ENCODE measurements at regions not wholly inside any gene's neighbourhood (a gene's known extent, or its start where the extent isn't known, plus 50 kb on each side); places are given as distances from the start of the nearest gene placed in this dataset.

DNA sequence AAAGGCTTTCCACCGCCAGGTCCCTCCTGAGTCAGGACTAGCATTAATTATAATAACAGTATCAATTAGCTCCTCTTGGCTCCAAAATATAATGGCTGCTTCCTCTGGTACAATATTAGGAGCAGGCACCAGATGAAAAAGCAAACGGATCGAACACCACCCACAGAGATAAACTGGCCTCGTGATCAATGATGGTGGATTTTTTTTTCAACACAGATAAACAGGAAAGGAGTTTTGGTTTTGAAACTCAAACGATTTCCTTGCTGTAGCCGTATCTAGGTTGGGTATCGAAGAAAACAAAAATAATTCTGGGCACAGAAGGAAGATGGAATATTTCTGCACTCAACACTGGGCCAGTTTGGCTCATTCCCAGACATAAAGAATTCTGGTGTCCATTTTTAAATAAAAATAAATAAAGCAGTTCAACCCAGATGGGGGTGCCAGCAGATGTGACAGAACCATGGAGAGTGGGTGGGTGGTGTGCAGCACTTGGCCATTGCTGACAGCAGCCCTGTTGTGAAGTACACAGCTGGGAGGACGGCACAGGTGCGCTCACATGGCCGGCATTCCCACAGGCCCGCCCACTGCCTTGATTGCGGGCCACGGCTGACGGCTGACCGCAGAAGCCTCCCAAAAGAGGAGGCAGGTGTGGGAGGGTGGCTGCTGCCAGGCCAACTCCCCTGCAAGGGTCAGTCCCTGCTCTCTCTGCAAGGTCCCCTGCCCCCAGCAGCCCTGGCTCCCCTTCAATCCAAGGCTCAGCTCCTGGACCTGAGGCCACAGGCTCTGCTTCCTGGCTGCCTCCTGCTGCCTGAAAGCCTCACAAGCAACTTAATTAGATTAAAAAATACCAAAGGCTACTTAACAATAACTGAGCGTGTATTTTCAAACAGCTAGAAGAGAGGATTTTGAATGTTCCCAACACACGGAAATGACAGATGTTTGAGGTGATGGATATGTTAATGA, 351.9 kb upstream of the ID2 start:
- Histone ChIP-seq H2BK5ac (ENCODE audit: low read length) (no peak overlapping the region), H3K27me3 (ENCODE audit: control insufficient read depth in 3 of 3, insufficient read depth in 3 of 3, low read depth in 1 of 3, low read length in 3 of 3) (no peaks in the 10 kb centered on the region), H3K4me3 (ENCODE audit: low read length in 2 of 2) (no peak overlapping the region), H2BK15ac (ENCODE audit: low read length) (peak overlapping the region; percentile 22), H4K8ac (ENCODE audit: low read depth, low read length) (no peak overlapping the region), H3K14ac (ENCODE audit: low read length) (no peak overlapping the region), H2AK5ac (ENCODE audit: low read depth, low read length) (peak overlapping the region; percentile 60), H3K4me2 (ENCODE audit: insufficient read depth, low read length, poor library complexity, severe bottlenecking) (no peak overlapping the region), H3K9me3 (replicated peaks in 1 of 2; ENCODE audit: control insufficient read depth in 2 of 2, insufficient read depth in 1 of 2, low read depth in 1 of 2, low read length in 2 of 2) (peaks cover 0 to 6% of the 10 kb centered on the region in 2 donors), H3K4me1 (ENCODE audit: control insufficient read depth in 2 of 2, insufficient read depth in 1 of 2, low read depth in 1 of 2, low read length in 2 of 2) (peaks cover 0 to 3% of the 10 kb centered on the region in 2 donors), H3K36me3 (replicated peaks in 1 of 2; ENCODE audit: control insufficient read depth in 2 of 2, insufficient read depth in 2 of 2, low read length in 2 of 2) (no peaks in the 10 kb centered on the region), H2BK12ac (ENCODE audit: low read length) (no peak overlapping the region), H3K79me1 (ENCODE audit: low read depth, low read length) (no peaks in the 10 kb centered on the region), H3K18ac (ENCODE audit: low read length) (peak overlapping the region; percentile 85), H4K91ac (ENCODE audit: low read depth, low read length, poor library complexity) (no peak overlapping the region), H2BK120ac (ENCODE audit: low read depth, low read length) (peak overlapping the region; percentile 14), H3K4ac (ENCODE audit: low read length) (no peak overlapping the region), H3K9ac (ENCODE audit: low read depth, low read length, poor library complexity) (no peak overlapping the region), H3K27ac (replicated peaks; ENCODE audit: low read length) (no peak overlapping the region), H2AFZ (ENCODE audit: low read length) (peak overlapping the region; percentile 37), H3K23ac (ENCODE audit: low read depth, low read length, poor library complexity) (no peak overlapping the region)
- no CpG with 5 or more reads among the region's 17 CpGs for WGBS, 2 donors (ENCODE audit: extremely low coverage in 2 of 2, insufficient read length in 2 of 2, insufficient replicate concordance in 1 of 2)
- DNase-seq (ENCODE audit: low spot score): no peak

DNA sequence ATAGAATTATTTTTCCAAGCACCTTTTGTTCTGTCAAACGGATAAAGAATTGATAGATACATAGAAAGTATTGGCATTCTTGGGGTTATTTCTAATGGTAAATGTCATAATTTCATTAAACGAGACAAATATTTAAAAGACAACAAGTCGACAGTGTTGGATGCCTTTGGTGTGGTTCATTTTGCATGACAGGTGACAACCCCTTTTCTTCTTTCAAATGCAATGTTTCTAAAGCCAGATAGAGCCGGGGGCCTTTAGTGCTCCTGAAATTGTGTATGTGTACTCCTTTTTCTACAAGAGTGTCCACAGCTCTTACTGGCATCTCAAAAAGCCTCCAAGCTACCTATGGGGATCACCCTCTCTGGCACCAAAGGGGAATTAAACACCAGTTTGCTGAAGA, 350.8 kb upstream of the ID2 start:
- no peak for DNase-seq (ENCODE audit: low spot score)
- Histone ChIP-seq H3K9ac (ENCODE audit: low read depth, low read length, poor library complexity) (no peak overlapping the region), H2BK5ac (ENCODE audit: low read length) (no peak overlapping the region), H3K9me3 (replicated peaks in 1 of 2; ENCODE audit: control insufficient read depth in 2 of 2, insufficient read depth in 1 of 2, low read depth in 1 of 2, low read length in 2 of 2) (peaks cover 0 to 6% of the 10 kb centered on the region in 2 donors), H2AK5ac (ENCODE audit: low read depth, low read length) (no peak overlapping the region), H3K4ac (ENCODE audit: low read length) (no peak overlapping the region), H3K14ac (ENCODE audit: low read length) (no peak overlapping the region), H3K27me3 (ENCODE audit: control insufficient read depth in 3 of 3, insufficient read depth in 3 of 3, low read depth in 1 of 3, low read length in 3 of 3) (no peaks in the 10 kb centered on the region), H3K4me3 (ENCODE audit: low read length in 2 of 2) (no peak overlapping the region), H4K8ac (ENCODE audit: low read depth, low read length) (no peak overlapping the region), H4K91ac (ENCODE audit: low read depth, low read length, poor library complexity) (no peak overlapping the region), H3K36me3 (replicated peaks in 1 of 2; ENCODE audit: control insufficient read depth in 2 of 2, insufficient read depth in 2 of 2, low read length in 2 of 2) (no peaks in the 10 kb centered on the region), H3K4me1 (ENCODE audit: control insufficient read depth in 2 of 2, insufficient read depth in 1 of 2, low read depth in 1 of 2, low read length in 2 of 2) (peaks cover 0 to 7% of the 10 kb centered on the region in 2 donors), H2BK120ac (ENCODE audit: low read depth, low read length) (no peak overlapping the region), H2AFZ (ENCODE audit: low read length) (no peak overlapping the region), H2BK12ac (ENCODE audit: low read length) (no peak overlapping the region), H3K79me1 (ENCODE audit: low read depth, low read length) (no peaks in the 10 kb centered on the region), H3K18ac (ENCODE audit: low read length) (no peak overlapping the region), H3K4me2 (ENCODE audit: insufficient read depth, low read length, poor library complexity, severe bottlenecking) (no peak overlapping the region), H2BK15ac (ENCODE audit: low read length) (no peak overlapping the region), H3K27ac (replicated peaks; ENCODE audit: low read length) (no peak overlapping the region), H3K23ac (ENCODE audit: low read depth, low read length, poor library complexity) (no peak overlapping the region)
- no CpG with 5 or more reads among the region's 4 CpGs for WGBS, 2 donors (ENCODE audit: extremely low coverage in 2 of 2, insufficient read length in 2 of 2, insufficient replicate concordance in 1 of 2)

- DNase-seq (ENCODE audit: low spot score): no peak
- no peak overlapping the region for H4K91ac ChIP-seq (ENCODE audit: low read depth, low read length, poor library complexity)
- no peak overlapping the region for H3K23ac ChIP-seq (ENCODE audit: low read depth, low read length, poor library complexity)
- no peak overlapping the region for H2BK15ac ChIP-seq (ENCODE audit: low read length)
- H3K4ac ChIP-seq (ENCODE audit: low read length): no peak overlapping the region
- H2BK5ac ChIP-seq (ENCODE audit: low read length): no peak overlapping the region
- no peak overlapping the region for H3K4me3 ChIP-seq (ENCODE audit: low read length in 2 of 2)
- no peak overlapping the region for H2AK5ac ChIP-seq (ENCODE audit: low read depth, low read length)
- no peaks in the 10 kb centered on the region for H3K36me3 ChIP-seq (replicated peaks in 1 of 2; ENCODE audit: control insufficient read depth in 2 of 2, insufficient read depth in 2 of 2, low read length in 2 of 2)
- H3K9me3 ChIP-seq (replicated peaks in 1 of 2; ENCODE audit: control insufficient read depth in 2 of 2, insufficient read depth in 1 of 2, low read depth in 1 of 2, low read length in 2 of 2): peaks cover 0 to 6% of the 10 kb centered on the region in 2 donors
- no peaks in the 10 kb centered on the region for H3K27me3 ChIP-seq (ENCODE audit: control insufficient read depth in 3 of 3, insufficient read depth in 3 of 3, low read depth in 1 of 3, low read length in 3 of 3)
- H3K4me1 ChIP-seq (ENCODE audit: control insufficient read depth in 2 of 2, insufficient read depth in 1 of 2, low read depth in 1 of 2, low read length in 2 of 2): peaks cover 0 to 7% of the 10 kb centered on the region in 2 donors
- no peak overlapping the region for H2AFZ ChIP-seq (ENCODE audit: low read length)
- H3K18ac ChIP-seq (ENCODE audit: low read length): peak overlapping the region; percentile 21
- H2BK120ac ChIP-seq (ENCODE audit: low read depth, low read length): no peak overlapping the region
- H3K4me2 ChIP-seq (ENCODE audit: insufficient read depth, low read length, poor library complexity, severe bottlenecking): no peak overlapping the region
- H3K9ac ChIP-seq (ENCODE audit: low read depth, low read length, poor library complexity): no peak overlapping the region
- no peak overlapping the region for H3K27ac ChIP-seq (replicated peaks; ENCODE audit: low read length)
- no CpG with 5 or more reads among the region's 9 CpGs for WGBS, 2 donors (ENCODE audit: extremely low coverage in 2 of 2, insufficient read length in 2 of 2, insufficient replicate concordance in 1 of 2)
- H2BK12ac ChIP-seq (ENCODE audit: low read length): no peak overlapping the region
- no peak overlapping the region for H4K8ac ChIP-seq (ENCODE audit: low read depth, low read length)
- H3K79me1 ChIP-seq (ENCODE audit: low read depth, low read length): no peaks in the 10 kb centered on the region
- no peak overlapping the region for H3K14ac ChIP-seq (ENCODE audit: low read length)
Measured at GRCh38 chr2:8332646-8333045, 349.2 kb upstream of the ID2 start.

DNA sequence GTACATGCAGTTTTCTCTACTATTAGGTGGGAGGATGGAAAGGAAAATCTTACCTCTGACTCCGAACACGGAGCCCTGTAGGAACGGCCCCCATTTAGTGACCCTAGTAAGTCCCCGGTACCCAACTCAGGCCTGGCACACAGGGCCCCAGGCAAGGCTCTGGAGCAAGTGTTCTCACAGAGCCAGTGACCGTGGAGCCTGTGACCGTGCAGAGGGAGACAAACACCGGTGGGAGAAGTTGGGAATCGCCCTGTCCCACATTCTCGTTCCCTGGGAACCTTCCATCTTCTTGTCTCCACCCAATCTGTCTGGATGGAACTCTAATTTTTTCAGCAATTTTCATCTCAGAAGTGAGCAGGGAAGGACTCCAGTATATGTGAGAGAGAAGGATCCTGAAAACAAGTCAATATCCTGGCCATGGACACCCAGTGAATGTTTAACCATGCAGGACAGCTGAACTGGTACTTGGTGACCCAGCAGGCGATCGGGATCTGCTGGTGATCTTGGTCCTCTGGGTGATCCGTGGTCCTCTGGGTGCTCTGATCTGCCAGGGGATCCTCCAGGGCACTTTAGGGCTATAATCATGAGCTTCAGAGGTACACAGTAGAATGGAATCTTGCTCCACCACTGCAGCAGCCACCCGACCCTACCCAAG, 348.6 kb upstream of the ID2 start:
- no peak overlapping the region for H3K4me2 ChIP-seq (ENCODE audit: insufficient read depth, low read length, poor library complexity, severe bottlenecking)
- H4K91ac ChIP-seq (ENCODE audit: low read depth, low read length, poor library complexity): no peak overlapping the region
- peak overlapping the region; percentile 35 for H2AK5ac ChIP-seq (ENCODE audit: low read depth, low read length)
- no peak overlapping the region for H3K23ac ChIP-seq (ENCODE audit: low read depth, low read length, poor library complexity)
- H2BK5ac ChIP-seq (ENCODE audit: low read length): no peak overlapping the region
- H3K4ac ChIP-seq (ENCODE audit: low read length): no peak overlapping the region
- H3K9me3 ChIP-seq (replicated peaks in 1 of 2; ENCODE audit: control insufficient read depth in 2 of 2, insufficient read depth in 1 of 2, low read depth in 1 of 2, low read length in 2 of 2): peaks cover 0 to 6% of the 10 kb centered on the region in 2 donors
- peaks cover 0 to 7% of the 10 kb centered on the region in 2 donors for H3K4me1 ChIP-seq (ENCODE audit: control insufficient read depth in 2 of 2, insufficient read depth in 1 of 2, low read depth in 1 of 2, low read length in 2 of 2)
- no peaks in the 10 kb centered on the region for H3K79me1 ChIP-seq (ENCODE audit: low read depth, low read length)
- no peak overlapping the region for H3K9ac ChIP-seq (ENCODE audit: low read depth, low read length, poor library complexity)
- DNase-seq (ENCODE audit: low spot score): no peak
- no peak overlapping the region for H4K8ac ChIP-seq (ENCODE audit: low read depth, low read length)
- H3K36me3 ChIP-seq (replicated peaks in 1 of 2; ENCODE audit: control insufficient read depth in 2 of 2, insufficient read depth in 2 of 2, low read length in 2 of 2): no peaks in the 10 kb centered on the region
- H2BK15ac ChIP-seq (ENCODE audit: low read length): no peak overlapping the region
- no peak overlapping the region for H3K4me3 ChIP-seq (ENCODE audit: low read length in 2 of 2)
- no peak overlapping the region for H2AFZ ChIP-seq (ENCODE audit: low read length)
- WGBS, 2 donors (ENCODE audit: extremely low coverage in 2 of 2, insufficient read length in 2 of 2, insufficient replicate concordance in 1 of 2): no CpG with 5 or more reads among the region's 13 CpGs
- no peak overlapping the region for H3K14ac ChIP-seq (ENCODE audit: low read length)
- H2BK120ac ChIP-seq (ENCODE audit: low read depth, low read length): no peak overlapping the region
- no peak overlapping the region for H3K27ac ChIP-seq (replicated peaks; ENCODE audit: low read length)
- H3K27me3 ChIP-seq (ENCODE audit: control insufficient read depth in 3 of 3, insufficient read depth in 3 of 3, low read depth in 1 of 3, low read length in 3 of 3): no peaks in the 10 kb centered on the region
- H2BK12ac ChIP-seq (ENCODE audit: low read length): no peak overlapping the region
- peak overlapping the region; percentile 40 for H3K18ac ChIP-seq (ENCODE audit: low read length)

Data from neuronal stem cell (in vitro differentiated cells).